K562 (cell line): ENCODE measurements at regions not wholly inside any gene's neighbourhood (a gene's known extent, or its start where the extent isn't known, plus 50 kb on each side); places are given as distances from the start of the nearest gene placed in this dataset.

Source experiments
- ATF3 ChIP-seq, 2 experiments: fragments of 450-650 bp in 1 of 2; sonication (generic) in 1 of 2; formaldehyde crosslinking in 1 of 2; IDR thresholded peaks in 1 of 2; conservative IDR thresholded peaks in 1 of 2; 2 replicates each; pipeline versions ENCODE4 v1.6.1 to v1.8.1; 2016 to 2023; ENCODE audit warnings: mild to moderate bottlenecking in 2 of 2, moderate library complexity in 2 of 2, inconsistent platforms in 1 of 2, missing genetic modification reagents in 1 of 2
- HNRNPL ChIP-seq: fragments of 200-400 bp; formaldehyde crosslinking; IDR thresholded peaks from 2 replicates; pipeline ENCODE4 v1.6.1; 2017; ENCODE audit warnings: low read depth, mild to moderate bottlenecking, low read length
- IRF2 ChIP-seq: sonication (generic); formaldehyde crosslinking; IDR thresholded peaks from 2 replicates; pipeline ENCODE4 v1.8.1; 2022; ENCODE audit warnings: mild to moderate bottlenecking, missing genetic modification reagents
- L3MBTL2 ChIP-seq: fragments of 450-650 bp; IDR thresholded peaks from 2 replicates; pipeline ENCODE4 v1.6.1; 2016; ENCODE audit warnings: mild to moderate bottlenecking, moderate library complexity
- MAX ChIP-seq: sonication (generic); formaldehyde crosslinking; IDR thresholded peaks from 2 replicates; pipeline ENCODE4 v1.9.0; 2022; ENCODE audit warnings: mild to moderate bottlenecking, missing genetic modification reagents
- RBM14 ChIP-seq: fragments of 200-400 bp; formaldehyde crosslinking; IDR thresholded peaks from 2 replicates; pipeline ENCODE4 v1.6.1; 2018; ENCODE audit warnings: low read depth, mild to moderate bottlenecking, low read length, moderate library complexity, borderline replicate concordance; ENCODE audit not compliant: insufficient read depth
- RBM15 ChIP-seq: fragments of 200-400 bp; formaldehyde crosslinking; IDR thresholded peaks from 2 replicates; pipeline ENCODE4 v1.6.1; 2018; ENCODE audit warnings: mild to moderate bottlenecking, low read length, moderate library complexity; ENCODE audit not compliant: insufficient read depth
- RBM25 ChIP-seq: fragments of 200-400 bp; formaldehyde crosslinking; IDR thresholded peaks from 2 replicates; pipeline ENCODE4 v1.6.1; 2018; ENCODE audit warnings: low read length, low read depth, moderate library complexity; ENCODE audit not compliant: severe bottlenecking
- SPI1 ChIP-seq: IDR thresholded peaks from 2 replicates; pipeline ENCODE4 v1.6.1; 2011; ENCODE audit warnings: low read depth, low read length, control low read depth, borderline replicate concordance
- ZNF133 ChIP-seq: fragments of 250-450 bp; sonication (Bioruptor Pico); IDR thresholded peaks from 2 replicates; pipeline ENCODE4 v1.4.0; 2020; ENCODE audit warnings: mild to moderate bottlenecking
- TF ChIP-seq, protein P1 (sequence below): sonication (generic); formaldehyde crosslinking; IDR thresholded peaks from 2 replicates; pipeline ENCODE4 v1.8.0; 2023; ENCODE audit warnings: mild to moderate bottlenecking, missing genetic modification reagents
- TF ChIP-seq, protein P2 (sequence below): sonication (generic); formaldehyde crosslinking; IDR thresholded peaks from 2 replicates; pipeline ENCODE4 v1.8.1; 2023; ENCODE audit warnings: mild to moderate bottlenecking, missing genetic modification reagents

DNA sequence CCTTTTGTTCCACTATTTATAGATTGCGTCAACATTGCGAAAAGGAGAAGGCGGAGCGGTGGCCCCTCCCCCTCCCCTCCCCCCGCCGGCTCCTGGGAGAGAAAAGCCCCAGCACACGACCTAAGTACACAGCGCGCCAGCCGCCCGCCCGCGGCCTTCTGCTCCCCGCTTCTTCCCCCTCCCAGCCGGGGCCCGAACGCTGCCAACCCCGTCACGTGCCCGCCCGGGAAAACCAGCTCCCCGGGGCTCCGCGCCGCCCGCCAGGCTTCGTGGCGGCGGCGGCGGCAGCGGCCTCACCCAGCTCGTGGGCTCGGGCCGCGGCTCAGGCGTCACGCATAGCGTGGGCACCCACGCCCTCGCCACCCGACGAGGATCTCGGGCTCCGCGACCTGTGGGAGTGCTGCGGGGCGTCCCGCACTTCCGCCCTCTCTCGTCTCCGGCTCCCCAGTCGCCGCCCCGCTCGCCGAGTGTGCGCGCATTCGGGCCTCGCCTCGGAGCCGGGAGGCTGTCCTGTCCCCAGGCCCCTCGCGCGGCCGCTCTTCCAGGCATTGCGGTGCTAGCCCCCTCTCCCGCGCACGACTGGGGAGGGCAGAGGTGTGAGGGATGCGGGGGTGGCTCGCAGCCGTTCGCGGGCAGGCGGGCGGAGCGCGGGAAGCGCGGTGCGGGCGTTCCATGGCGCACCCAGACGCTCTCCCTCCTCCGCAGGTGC is 110.5 kb downstream of the KCNRG start (continued):
- TF ChIP-seq RBM25: peak; percentile 5
- peak; percentile 90 for TF ChIP-seq L3MBTL2
- peak; percentile 65; the same call in 1 of the 2 replicates for TF ChIP-seq HNRNPL
- TF ChIP-seq IRF2 (CRISPR knock-in tag): no peak
- TF ChIP-seq SPI1: peak; percentile 27; the same call in 1 of the 2 replicates
- TF ChIP-seq, protein P1, sequence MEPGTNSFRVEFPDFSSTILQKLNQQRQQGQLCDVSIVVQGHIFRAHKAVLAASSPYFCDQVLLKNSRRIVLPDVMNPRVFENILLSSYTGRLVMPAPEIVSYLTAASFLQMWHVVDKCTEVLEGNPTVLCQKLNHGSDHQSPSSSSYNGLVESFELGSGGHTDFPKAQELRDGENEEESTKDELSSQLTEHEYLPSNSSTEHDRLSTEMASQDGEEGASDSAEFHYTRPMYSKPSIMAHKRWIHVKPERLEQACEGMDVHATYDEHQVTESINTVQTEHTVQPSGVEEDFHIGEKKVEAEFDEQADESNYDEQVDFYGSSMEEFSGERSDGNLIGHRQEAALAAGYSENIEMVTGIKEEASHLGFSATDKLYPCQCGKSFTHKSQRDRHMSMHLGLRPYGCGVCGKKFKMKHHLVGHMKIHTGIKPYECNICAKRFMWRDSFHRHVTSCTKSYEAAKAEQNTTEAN (CRISPR knock-in tag): 0 out of 2 replicates have a peak, but pooled peaks have one; percentile 57
- TF ChIP-seq RBM14: peak; percentile 78; the same call in 1 of the 2 replicates
- 0 out of 2 replicates have a peak, but pooled peaks have one; percentile 17 for TF ChIP-seq ATF3 (IDR thresholded peaks at IDR 0.05)
- no peak for TF ChIP-seq ATF3 (CRISPR knock-in tag; conservative IDR thresholded peaks at IDR 0.05)
- no peak for TF ChIP-seq RBM15
- TF ChIP-seq MAX: peak; percentile 84
- TF ChIP-seq ZNF133 (CRISPR knock-in tag): no peak
- TF ChIP-seq, protein P2, sequence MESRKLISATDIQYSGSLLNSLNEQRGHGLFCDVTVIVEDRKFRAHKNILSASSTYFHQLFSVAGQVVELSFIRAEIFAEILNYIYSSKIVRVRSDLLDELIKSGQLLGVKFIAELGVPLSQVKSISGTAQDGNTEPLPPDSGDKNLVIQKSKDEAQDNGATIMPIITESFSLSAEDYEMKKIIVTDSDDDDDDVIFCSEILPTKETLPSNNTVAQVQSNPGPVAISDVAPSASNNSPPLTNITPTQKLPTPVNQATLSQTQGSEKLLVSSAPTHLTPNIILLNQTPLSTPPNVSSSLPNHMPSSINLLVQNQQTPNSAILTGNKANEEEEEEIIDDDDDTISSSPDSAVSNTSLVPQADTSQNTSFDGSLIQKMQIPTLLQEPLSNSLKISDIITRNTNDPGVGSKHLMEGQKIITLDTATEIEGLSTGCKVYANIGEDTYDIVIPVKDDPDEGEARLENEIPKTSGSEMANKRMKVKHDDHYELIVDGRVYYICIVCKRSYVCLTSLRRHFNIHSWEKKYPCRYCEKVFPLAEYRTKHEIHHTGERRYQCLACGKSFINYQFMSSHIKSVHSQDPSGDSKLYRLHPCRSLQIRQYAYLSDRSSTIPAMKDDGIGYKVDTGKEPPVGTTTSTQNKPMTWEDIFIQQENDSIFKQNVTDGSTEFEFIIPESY (CRISPR knock-in tag): peak; percentile 23; the same call in 1 of the 2 replicates
- TF ChIP-seq, all 486 proteins: peak for 96
